ENCODE measurements at regions not wholly inside any gene's neighbourhood (a gene's known extent, or its start where the extent isn't known, plus 50 kb on each side); places are given as distances from the start of the nearest gene placed in this dataset.

DNA sequence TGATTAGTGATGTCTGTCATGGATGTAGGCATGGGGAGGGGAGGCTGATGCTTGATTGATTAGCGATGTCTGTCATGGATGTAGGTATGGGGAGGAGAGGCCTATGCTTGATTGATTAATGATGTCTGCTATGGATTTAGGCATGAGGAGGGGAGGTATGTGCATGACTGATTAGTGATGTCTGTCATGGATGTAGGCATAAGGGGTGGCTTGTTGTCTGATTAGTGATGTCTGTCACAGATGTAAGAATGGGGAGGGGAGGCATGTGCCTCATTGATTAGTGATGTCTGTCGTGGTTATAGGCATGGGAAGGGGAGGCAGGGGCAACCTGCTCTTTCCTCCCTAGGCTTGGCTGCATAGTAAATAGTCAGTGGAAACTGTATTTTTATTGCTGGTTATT, 409.4 kb downstream of the HAPSTR1 start:
- TF ChIP-seq CTCF (IDR thresholded peaks at IDR 0.05): no peak
- no peak for TF ChIP-seq POLR2A (IDR thresholded peaks at IDR 0.05)

All from uterus (tissue), 2 donors.